Fibroblast of skin of left biceps (primary cell): ENCODE measurements at regions not wholly inside any gene's neighbourhood (a gene's known extent, or its start where the extent isn't known, plus 50 kb on each side); places are given as distances from the start of the nearest gene placed in this dataset.
A peak's percentile ranks its signal among the peaks of the same experiment; 100 is the strongest.

Experiments used
- DNase-seq, 2 experiments: peaks; one replicate each; pipeline ENCODE4 v3.0.0-alpha.2; 2013; ENCODE audit warnings: low read depth in 2 of 2

DNA sequence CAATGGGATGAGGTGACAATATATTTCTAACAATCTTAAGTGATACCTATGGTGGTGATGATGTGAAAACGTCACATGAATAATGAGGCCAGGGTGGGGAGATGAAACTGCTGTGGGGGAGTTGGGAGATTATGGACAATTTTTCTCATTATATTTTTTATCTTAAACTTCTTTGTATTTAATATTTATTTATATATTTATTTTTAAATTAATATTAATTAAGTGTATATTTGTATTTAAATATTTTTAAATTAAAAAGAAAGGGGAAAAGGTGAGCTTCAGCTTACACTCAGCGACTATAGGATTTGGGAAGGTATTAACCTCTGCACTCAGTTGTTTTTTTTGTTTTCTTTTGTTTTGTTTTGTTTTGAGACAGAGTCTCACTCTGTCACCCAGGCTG lies 158.7 kb downstream of the PSMG1 start:
- DNase-seq = no peak

DNA sequence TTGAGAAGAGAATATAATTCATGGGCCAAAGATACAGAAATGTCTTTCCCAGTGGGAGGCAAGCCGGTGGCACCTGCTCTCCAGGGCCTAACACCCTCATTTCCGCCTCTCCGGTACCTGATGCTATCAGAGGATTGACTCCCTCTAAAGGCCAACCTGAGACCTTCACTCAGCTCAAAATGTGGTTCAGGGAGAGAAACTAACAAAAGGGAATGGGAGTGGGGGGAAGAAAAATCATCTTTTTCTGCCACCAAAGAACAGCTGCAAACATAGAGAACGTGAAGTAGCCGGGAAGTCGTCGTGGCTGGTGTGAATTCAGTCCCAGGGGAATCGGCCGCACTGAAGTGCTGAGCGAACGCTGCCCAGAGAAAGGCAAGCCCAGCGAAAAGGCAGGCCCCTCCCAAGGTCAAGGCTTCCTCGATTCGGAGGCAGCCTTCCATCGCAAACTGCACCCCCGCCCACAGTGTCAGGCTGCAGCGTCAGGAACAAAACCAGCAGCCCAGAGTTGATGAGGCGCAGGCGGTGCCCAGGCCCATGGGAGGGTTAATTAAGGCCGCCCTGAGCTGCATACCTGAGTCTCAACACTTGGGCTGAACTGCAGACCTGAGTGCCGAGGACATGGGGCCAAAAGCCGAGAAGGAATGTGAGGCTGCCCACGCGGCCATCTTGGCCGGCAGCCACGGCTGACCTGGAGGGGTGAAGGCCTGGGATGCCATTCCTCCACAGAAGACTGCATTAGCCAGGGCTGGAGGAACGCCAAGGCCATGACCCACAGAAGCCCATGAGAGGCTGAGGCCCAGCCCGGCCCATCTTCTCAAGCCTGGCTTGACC lies 160.2 kb downstream of the PSMG1 start:
- DNase-seq = no peak

DNA sequence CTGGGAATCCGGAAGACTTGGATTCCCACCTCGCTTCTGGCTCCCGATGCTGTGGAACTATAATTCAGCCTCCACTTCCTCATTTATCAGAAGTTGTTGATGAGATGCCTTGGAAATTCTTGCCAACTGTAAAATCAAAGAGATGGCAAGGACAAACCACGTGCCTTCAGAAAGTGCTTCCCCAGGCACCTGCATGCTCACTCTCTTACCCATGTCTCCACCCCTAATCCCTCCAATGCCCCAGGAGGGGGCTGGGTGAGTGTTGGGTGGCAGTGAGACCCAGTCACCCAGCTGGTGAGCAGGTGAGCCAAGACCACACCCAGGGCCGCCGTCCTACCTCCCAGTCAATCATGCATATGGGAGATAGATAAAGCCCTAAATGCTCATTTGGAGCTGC lies 160.8 kb downstream of the PSMG1 start:
- no peak for DNase-seq

DNA sequence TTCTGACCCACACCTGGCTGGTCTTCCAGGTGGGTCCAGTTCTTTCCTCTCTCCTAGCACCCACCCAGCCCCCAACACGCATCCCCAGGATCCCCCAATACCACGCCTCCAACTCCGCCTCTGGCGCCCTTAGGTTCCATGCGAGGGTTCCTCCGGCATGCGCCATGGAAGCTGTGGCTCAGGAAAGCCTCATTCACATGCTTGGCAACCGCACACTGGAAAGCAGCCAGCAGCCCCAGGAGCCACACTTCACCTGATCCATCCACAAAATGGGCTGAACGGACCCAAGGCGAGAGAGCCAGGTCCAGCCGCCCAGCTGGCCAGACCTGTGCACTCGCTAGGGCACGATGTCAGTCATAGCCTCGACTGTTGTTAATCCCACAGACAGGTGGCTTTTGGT lies 161.2 kb downstream of the PSMG1 start:
- no peak for DNase-seq

DNA sequence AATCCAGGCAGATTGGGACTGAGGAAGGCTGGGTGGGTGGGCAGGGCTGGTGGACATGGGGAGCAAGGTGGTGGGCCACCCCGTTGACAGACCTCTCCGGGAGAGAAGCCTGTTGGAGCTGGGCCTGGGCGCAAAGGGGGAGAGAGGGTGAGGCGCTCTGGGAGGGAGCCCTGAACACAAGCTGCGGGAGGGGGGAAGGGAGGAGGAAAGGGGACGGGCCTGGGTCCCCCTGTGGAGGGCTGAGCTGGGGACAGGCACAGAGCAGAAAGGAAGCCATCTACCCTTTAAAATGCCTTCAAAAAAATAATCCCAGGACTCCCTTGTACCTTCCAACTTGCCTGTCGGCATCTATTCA lies 161.8 kb downstream of the PSMG1 start:
- DNase-seq = no peak

DNA sequence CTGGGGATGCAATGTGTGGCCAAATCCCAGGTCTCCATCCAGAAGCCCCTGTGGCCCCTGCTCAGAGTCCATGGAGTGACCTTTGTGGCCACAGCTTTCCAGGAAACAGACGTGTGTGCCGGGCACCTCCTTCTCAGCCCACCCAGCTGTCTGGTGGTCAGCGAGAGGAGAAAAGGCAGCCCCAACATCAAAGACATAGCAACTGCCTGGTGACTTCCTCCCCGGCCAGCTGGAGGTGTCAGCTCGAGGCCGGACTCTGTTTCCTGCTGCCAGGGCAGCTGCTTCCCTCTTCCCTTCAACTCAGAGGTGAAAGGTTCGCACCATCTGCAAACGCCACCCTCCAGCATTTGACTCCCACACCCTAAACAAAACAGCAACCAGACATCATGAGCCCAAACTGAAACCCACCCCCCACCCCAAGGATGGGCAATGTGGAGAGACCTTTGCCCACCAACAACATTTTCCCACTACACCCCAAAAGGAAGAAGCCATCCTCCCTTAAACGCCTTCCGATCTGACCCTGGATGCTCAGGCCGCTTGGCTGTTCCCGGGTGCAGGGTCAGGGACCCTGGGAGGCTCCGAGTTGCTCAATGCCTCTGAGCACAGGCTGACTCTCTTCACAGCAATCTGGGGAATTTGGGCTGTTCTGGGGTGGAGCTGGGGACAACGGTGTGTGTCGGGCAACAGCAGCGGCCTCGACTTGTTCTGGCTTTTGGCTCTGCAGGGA lies 162.3 kb downstream of the PSMG1 start:
- peak in 1 of 2 experiments; percentile 40 for DNase-seq

DNA sequence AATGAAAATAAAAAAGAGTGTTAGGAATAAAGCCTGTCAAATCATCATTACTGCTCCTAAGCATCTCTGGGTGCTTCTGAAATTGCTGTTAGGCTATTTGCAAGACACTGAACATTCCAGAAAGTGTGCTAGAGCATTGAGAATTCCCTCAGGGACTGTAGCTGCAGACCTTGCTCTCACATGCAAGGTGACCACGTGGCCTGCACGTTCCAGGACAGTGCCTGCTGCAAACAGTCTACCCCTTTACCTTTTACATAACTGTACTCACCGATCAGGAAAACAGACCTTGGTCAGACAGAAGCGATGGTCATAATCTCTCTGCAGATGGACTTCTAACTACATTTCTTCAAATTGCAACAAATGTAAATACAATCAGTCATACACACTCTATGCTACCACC lies 164.5 kb downstream of the PSMG1 start:
- DNase-seq = no peak

DNA sequence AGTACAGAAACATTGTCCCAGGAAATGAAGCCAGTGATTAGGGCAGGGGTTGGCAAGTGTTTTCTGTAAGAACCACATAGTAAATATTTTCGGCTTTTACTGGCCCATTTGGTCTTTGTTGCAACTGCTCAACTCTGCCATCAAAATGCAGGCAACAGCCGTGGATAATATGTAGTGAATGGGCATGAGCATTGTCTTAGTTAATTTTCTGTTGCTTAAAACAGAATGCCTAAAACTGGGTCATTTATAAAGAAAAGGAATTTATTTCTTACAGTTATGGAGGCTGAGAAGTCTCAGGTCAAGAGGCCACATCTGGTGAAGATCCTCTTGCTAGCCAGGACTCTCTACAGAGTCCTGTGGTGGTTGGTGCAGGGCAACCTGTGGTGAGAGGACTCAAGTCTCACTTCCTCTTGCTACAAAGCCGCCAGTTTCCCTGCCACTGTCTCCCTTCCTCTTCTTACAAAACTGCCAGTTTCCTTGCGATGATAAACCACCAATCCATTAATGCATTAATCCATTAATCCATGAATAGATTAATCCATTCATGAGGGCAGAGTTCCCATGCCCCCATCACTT lies 166.4 kb downstream of the PSMG1 start:
- no peak for DNase-seq

DNA sequence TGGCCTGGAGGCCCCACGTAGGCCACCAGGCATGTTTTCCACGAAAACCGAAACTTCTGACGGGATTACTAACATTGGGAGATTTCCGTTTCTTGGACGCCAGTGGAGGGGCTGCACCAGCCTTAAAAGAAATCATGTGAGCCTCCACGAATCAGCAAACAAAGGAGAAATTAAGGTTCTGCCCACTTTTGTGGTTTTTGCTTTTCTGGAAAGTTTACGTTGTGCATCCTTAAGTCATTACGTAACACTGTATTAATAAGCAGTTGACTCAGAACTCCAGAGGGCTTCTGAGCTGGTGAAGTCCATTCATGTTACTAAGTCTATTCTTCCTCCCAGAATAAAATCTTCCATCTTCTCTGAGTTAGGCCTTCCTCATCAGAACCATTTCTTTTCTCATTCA lies 168.5 kb downstream of the PSMG1 start:
- DNase-seq = peak; percentile 91

DNA sequence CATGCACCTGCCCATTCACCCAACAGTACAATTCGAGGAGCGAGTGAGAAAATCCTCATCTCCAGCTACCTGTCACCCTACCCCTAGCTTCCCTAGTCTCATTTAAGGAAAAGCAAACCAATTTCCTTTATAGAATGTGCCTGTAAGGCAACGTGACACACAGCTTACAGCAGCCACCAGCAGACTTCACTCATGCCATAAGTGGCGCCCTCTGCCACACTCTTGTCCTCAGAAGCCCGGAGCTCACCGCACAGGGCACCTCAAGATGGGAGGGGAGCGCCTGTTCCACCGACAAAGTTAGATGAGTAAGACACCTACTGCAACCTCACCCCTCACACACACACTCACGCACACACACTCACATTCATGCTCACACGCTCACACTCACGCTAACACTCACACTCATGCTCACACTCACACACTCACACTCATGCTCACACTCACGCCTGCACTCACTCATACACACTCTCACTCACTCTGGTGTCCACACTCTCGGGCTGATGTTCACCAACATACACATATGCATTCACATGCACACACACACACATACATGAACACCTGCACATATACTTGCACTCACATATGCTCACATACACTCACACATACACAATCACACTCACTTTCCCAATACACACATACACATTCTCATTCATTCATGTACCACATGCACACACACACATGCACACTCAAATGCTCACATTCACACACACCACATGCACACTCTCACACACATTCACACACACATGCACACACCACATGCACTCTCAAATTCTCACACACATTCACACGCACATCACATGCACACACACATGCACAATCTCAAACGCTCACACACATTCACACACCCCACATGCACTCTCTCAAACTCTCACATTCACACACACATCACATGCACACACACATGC lies 170.7 kb downstream of the PSMG1 start:
- DNase-seq = no peak

DNA sequence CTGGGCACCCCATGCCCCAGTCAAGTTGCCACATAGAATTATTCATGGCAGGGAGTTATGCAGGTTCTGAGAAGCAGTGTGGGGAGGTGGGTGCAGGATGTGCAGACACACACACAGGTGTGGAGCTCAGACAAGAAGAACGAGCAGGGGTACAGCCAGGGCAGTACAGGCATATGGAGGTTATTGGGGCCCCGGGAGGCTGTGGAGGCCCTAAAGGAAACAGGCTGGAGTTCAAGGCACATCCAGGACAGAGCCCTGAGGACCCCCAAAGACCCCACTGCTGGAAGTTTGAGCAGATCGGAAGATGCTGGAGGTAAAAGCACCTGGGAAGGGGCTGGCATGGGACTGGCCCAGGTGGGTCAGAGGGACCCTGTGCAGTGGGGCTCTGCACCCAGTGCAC lies 171.3 kb downstream of the PSMG1 start:
- no peak for DNase-seq

DNA sequence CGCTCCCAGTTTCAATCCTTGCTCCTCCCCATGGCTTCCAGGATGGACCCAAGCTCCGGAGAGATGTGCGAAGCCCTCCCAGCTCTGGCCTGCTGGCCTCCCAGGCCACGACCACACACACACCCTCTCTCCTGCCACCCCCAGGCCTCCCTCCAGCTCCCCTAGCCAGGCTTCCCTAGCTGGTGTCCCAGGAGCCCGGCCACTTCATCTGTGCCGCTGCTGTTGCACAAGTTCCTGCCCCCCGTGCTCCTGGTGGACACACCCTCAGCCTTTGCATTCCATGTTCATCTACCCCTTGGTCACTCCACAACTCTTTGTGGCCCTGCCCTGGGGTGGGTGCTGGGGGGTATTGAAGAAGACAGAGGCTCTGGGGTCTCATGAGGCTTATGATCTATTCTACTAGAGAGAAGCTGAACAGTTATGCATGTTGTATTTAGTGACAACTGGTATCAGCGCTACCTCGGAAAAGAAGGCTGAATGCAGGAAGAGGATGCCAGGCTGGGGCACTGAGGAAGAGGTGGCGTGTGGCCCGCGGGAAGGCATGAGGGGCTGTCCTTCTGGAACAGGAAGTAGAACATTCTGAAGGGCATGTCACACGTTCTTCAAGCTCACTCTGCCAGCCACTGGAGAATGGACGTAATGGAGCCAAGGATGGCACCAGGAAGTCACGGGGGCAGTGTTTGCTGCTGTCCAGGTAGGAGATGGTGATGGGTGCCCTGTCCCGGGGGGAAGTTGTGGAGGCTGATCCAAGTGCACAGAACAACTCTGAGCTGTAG lies 172.4 kb downstream of the PSMG1 start:
- no peak for DNase-seq

DNA sequence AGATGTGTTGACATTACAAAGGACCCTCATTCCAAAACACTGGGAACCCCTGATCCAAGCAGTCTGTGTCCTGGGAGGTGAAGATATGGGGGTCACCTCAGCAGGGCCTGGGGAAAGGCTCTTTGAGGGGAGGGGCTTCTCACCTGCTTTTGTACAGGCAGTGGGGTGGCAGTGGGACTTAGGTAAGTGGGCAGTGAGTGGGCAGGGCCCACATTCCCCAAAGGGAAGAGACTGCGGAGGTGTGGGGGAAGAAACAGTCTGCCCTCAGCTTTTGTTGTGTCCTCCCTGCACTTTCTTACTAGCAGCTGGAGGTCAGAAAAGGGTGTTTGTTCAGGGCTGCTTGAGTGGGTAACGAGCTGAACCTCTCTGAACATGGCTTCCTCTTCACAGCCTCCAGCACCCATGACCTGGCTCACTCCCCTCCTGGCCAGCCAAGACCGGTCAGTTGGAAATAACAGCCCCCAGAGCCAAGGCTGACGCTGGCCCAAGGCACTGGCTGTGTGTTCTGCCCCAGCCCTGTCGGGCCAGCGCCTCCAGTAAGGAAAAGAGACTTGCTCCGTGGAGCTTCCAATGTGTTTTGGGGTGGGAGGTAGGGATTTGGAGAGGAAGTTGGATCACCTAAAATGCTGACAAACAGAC lies 173.5 kb downstream of the PSMG1 start:
- no peak for DNase-seq

DNA sequence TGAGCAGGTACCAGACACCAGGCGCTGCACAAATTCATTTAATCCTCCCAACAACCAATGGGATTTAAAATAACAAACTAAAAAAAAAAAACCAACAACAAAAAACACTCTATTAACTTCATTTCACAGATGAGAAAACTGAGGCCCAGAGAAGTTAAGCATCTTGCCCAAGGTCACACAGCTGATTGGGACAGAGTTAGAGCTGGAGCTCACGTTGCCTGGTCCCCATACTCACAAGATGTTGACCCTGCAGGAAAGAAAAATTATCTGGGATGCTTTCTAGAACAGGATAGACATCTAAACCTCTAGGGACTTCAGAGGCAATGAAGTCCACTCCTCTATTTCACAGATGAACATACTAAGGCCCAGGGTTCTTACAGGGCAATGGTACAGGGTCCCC lies 175.3 kb downstream of the PSMG1 start:
- DNase-seq = no peak

DNA sequence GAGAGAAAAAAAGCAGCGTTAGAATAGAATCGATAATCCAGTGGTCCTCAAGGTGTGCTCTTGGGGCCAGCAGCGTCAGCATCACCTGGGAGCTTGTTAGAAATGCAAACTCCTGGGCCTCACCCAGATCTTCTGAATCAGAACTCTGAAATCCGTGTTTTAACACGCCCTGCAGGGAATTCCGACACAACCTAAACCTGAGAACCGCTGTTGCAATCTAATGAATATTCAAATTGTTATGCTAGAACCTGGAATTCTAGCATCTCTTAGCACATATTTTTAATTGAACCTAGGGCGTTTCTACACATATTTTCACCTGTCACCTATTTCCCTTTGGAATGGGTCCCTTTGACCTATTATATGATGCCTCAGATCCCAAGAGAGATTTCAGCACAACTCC lies 175.7 kb downstream of the PSMG1 start:
- DNase-seq = no peak

DNA sequence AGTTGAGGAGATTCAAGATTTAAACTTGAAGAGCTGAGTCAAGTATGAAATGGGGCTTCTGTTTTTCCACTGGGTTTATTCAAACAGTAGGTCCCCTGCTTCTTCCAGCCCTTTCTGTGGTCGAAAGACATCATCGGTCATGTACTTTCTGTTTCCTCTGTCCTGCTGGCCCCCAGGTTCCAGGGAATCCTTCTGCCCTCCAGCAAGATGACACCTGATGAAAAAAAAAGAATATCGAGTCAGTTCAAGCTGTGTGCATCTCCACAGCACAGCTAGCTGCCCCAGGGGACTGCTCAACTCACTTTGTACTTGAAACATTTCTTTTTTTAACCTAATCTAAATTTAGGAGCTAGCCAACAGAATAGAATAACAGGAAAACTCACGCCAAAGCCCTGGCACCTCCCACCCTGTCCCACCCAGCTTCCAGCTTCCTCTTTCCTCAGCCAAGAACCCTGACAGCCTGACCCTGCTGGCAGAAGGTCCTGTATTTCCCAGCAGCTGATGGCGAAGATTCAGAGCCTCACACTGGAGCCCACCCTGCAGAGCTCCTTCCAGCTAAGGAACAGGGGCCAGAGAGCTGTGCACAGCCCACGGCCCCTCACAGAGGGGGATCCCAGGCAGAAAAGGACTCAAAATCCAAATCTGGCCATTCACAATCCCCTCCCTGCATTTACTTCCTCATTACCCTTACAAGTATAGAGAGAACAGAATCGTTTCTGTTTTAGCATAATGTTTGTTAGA lies 176.5 kb downstream of the PSMG1 start:
- no peak for DNase-seq

DNA sequence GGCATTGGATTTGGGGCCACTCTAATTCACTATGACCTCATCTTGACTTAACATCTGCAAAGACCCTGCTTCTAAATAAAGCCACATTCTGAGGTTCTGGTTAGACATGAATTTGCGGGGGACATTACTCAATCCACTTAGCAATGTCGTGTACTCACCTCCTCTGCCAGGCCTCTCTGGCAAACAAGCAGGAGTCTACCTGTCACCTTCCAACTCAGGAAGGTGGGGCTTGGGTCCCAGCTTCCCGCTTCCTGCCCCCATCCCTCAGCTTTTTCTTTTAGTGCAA lies 177.8 kb downstream of the PSMG1 start:
- no peak for DNase-seq

DNA sequence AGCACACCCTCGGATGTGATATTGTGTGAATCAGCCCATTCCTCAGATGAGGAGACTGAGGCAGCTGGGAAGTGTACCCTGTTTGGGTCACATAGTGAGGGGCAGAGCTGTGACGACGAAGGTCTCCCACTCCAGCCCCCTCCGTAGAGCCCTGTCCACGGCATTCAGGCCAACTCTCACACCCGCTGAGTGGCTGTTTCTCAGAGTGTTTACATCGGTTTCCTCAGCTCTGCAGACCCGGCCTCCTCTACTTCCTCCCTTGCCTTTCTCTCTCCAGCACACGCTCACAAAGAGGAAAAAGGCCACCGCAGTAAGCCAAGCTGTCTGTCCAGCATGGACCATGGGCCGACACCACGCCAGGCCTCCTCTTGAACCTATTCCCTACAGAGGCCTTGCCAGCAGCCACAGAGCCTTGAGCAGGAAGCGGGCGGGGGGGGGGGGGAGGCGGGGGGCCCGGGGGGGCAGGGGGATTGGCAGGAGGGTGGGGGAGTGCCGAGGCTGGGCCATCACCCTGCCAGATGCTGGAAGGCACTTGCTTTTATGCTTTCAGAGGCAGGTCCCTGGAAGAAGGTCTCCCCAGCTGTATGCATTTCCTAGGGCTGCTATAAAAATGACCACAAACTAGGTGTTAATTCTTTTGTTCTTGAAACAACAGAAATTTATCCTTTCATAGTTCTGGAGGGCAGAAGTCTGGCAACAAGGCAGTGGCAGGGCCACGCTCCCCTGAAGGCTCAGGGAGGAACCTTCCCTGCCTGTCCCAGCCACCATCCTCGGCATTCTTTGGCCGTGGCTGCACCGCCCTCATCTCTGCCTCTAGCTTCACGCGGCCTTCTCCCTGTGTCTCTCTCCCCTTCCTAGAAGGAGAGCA lies 178.4 kb downstream of the PSMG1 start:
- no peak for DNase-seq

DNA sequence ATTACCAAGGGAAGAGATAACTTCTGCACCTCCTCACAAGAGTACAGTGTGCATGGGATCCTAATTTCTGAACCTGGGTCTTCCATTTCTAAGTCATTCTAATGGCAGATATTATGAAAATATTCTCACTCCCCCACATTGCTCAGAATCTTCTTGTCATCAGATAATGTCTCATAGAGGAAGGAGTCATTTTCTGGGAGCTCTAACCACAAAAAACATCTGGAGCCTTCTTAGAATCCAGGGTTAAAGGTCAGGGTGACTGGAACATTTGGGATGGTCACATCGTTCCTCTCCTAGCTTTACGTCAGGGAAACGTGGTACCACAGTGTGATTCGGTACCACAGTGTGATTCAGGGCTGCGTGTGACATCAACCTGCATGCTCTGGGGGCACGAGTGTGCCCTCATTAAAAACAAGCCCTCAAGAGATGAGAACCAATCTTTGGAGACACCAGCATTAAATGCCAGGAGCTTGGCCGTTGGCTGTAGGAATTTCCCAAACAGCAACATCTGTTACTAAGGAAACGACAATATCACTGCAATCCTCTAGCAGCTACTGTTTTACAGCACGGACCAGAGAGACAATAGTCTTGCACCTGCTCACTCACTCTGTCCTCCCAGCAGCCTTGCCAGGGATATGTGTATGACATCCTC lies 179.1 kb downstream of the PSMG1 start:
- no peak for DNase-seq
